Lower leg skin (tissue), 3 donors: ENCODE measurements at regions not wholly inside any gene's neighbourhood (a gene's known extent, or its start where the extent isn't known, plus 50 kb on each side); places are given as distances from the start of the nearest gene placed in this dataset.

Source experiments
- CTCF ChIP-seq, 3 donors: fragments of 450-650 bp; IDR thresholded peaks; one replicate each; pipeline ENCODE4 v1.5.1; 2016; ENCODE audit warnings: antibody characterized with exemption in 3 of 3, mild to moderate bottlenecking in 3 of 3, moderate library complexity in 2 of 3
- POLR2A ChIP-seq, 2 donors: fragments of 450-650 bp; IDR thresholded peaks; one replicate each; pipeline ENCODE4 v1.6.1; 2016 to 2017; ENCODE audit warnings: antibody characterized with exemption in 2 of 2, mild to moderate bottlenecking in 1 of 2, moderate library complexity in 1 of 2

- TF ChIP-seq CTCF (IDR thresholded peaks at IDR 0.05) (no peak), POLR2A (IDR thresholded peaks at IDR 0.05) (no peak)
These were observed 82.7 kb upstream of the SLC6A11 start for GRCh38 chr3:10733297-10733696.
